ENCODE measurements at regions not wholly inside any gene's neighbourhood (a gene's known extent, or its start where the extent isn't known, plus 50 kb on each side); places are given as distances from the start of the nearest gene placed in this dataset.
"Not testable (repeated sequence)": the region's sequence is repeated elsewhere in the genome, so short reads cannot be mapped to it uniquely, and the experiment has no call there.

DNA sequence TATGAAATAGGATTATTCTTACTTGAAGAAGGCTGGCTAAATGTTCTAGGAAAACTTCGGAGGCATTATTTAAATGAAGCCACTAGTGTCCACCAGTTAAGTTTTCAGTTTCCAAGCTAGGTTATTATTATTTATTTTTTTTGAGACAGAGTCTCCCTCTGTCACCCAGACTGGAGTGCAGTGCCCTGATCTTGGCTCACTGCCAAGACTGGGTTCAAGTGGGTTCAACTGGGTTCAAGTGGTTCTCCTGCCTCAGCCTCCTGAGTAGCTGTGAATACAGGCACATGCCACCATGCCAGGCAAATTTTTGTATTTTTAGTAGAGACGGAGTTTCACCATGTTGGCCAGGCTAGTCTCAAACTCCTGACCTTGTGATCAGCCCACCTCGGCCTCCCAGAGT, 2155.6 kb downstream of the NCAM2 start:
- H3K36me3 ChIP-seq (ENCODE audit: control insufficient read depth, insufficient read depth, low read length); H3K4me3 ChIP-seq (ENCODE audit: insufficient read depth, low read depth, low read length, poor library complexity, severe bottlenecking); H3K27me3 ChIP-seq (replicated peaks; ENCODE audit: control insufficient read depth, insufficient read depth, low read length, poor library complexity, severe bottlenecking); H3K9me3 ChIP-seq (ENCODE audit: control insufficient read depth, low read length); H3K4me1 ChIP-seq (ENCODE audit: control insufficient read depth, insufficient read depth, low read length, poor library complexity, severe bottlenecking); DNase-seq; H3K27ac ChIP-seq (ENCODE audit: insufficient read depth, low read length, poor library complexity, severe bottlenecking): not testable (repeated sequence)

- H3K36me3 ChIP-seq (ENCODE audit: control insufficient read depth, insufficient read depth, low read length): no peaks in the 10 kb centered on the region
- H3K4me3 ChIP-seq (ENCODE audit: insufficient read depth, low read depth, low read length, poor library complexity, severe bottlenecking): no peak overlapping the region
- DNase-seq: no peak
- no peaks in the 10 kb centered on the region for H3K9me3 ChIP-seq (ENCODE audit: control insufficient read depth, low read length)
- no peak overlapping the region for H3K27ac ChIP-seq (ENCODE audit: insufficient read depth, low read length, poor library complexity, severe bottlenecking)
- no peaks in the 10 kb centered on the region for H3K4me1 ChIP-seq (ENCODE audit: control insufficient read depth, insufficient read depth, low read length, poor library complexity, severe bottlenecking)
- no peaks in the 10 kb centered on the region for H3K27me3 ChIP-seq (replicated peaks; ENCODE audit: control insufficient read depth, insufficient read depth, low read length, poor library complexity, severe bottlenecking)
These were observed 2157.1 kb downstream of the NCAM2 start for GRCh38 chr21:23155281-23155680.

DNA sequence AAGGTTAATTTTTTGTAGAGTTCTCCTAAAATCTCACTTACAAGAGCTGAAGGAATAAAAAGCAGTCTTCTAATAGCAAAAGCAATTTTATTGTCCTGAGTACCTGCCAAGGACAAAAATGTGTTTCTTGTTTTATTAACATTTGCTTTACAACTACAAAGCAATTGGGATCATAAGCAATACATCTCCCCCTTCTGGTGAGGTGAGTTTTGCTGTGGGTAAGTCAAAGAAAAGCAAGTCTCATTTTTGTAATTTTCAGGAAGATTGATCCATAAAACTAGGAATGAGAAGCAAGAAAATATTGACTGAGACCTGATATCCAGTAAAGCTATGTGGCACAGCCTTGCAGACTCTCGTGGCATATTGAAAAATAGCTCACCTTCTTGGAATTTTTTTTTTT, 2162.7 kb downstream of the NCAM2 start:
- H3K4me3 ChIP-seq (ENCODE audit: insufficient read depth, low read depth, low read length, poor library complexity, severe bottlenecking): no peak overlapping the region

GRCh38 chr21:23162198-23162946, 2164.2 kb downstream of the NCAM2 start:
- no peaks in the 10 kb centered on the region for H3K9me3 ChIP-seq (ENCODE audit: control insufficient read depth, low read length)
- H3K27me3 ChIP-seq (replicated peaks; ENCODE audit: control insufficient read depth, insufficient read depth, low read length, poor library complexity, severe bottlenecking): no peaks in the 10 kb centered on the region
- H3K27ac ChIP-seq (ENCODE audit: insufficient read depth, low read length, poor library complexity, severe bottlenecking): no peak overlapping the region
- DNase-seq: no peak
- no peaks in the 10 kb centered on the region for H3K36me3 ChIP-seq (ENCODE audit: control insufficient read depth, insufficient read depth, low read length)
- H3K4me1 ChIP-seq (ENCODE audit: control insufficient read depth, insufficient read depth, low read length, poor library complexity, severe bottlenecking): no peaks in the 10 kb centered on the region
- no peak overlapping the region for H3K4me3 ChIP-seq (ENCODE audit: insufficient read depth, low read depth, low read length, poor library complexity, severe bottlenecking)

More for the DNA sequence above, 2162.7 kb downstream of the NCAM2 start:
- H3K9me3 ChIP-seq (ENCODE audit: control insufficient read depth, low read length): no peaks in the 10 kb centered on the region
- H3K36me3 ChIP-seq (ENCODE audit: control insufficient read depth, insufficient read depth, low read length): no peaks in the 10 kb centered on the region
- H3K27me3 ChIP-seq (replicated peaks; ENCODE audit: control insufficient read depth, insufficient read depth, low read length, poor library complexity, severe bottlenecking): no peaks in the 10 kb centered on the region
- H3K27ac ChIP-seq (ENCODE audit: insufficient read depth, low read length, poor library complexity, severe bottlenecking): no peak overlapping the region
- DNase-seq: no peak
- H3K4me1 ChIP-seq (ENCODE audit: control insufficient read depth, insufficient read depth, low read length, poor library complexity, severe bottlenecking): no peaks in the 10 kb centered on the region

All from effector memory CD4-positive, alpha-beta T cell (primary cell).